Left cardiac atrium (tissue), 4 donors: ENCODE measurements at regions not wholly inside any gene's neighbourhood (a gene's known extent, or its start where the extent isn't known, plus 50 kb on each side); places are given as distances from the start of the nearest gene placed in this dataset.

Source experiments
- ATAC-seq, 2 donors: fragments of 200-7000 bp; cut with Tn5 transposase; one replicate each; pipeline ENCODE4 v1.9.1; 2020; ENCODE audit warnings: mild to moderate bottlenecking in 2 of 2, moderate library complexity in 2 of 2
- DNase-seq: peaks from one replicate; pipeline ENCODE4 v3.0.0-alpha.2; 2020
- intact Hi-C, 2 donors: fragments of 100-400 bp; cut with DNase I; formaldehyde crosslinking; loops; one replicate each; pipeline versions ENCODE4 v1.14.1 to v1.15.1; 2022 to 2023
- donor health status: DM: no; HTN: yes; CAD: no.
- donor health status: DM: no; HTN: yes; CAD: no; lungs with severe emphysema.
- donor health status: DM: yes; HTN: yes; CAD: no.
- donor health status: Dilated cardiomyopathy.

- intact Hi-C loops: no loop called here
- DNase-seq: no peak
- no peak for ATAC-seq
These were observed 847.3 kb downstream of the GLUD2 start for GRCh38 chrX:121894756-121895155.

- DNase-seq (no peak), ATAC-seq (no peak)
- intact Hi-C loops: no loop called here
These were observed 855.1 kb downstream of the GLUD2 start for GRCh38 chrX:121902463-121902862.

- ATAC-seq (no peak), DNase-seq (no peak)
- intact Hi-C loops: no loop called here
These were observed 856.6 kb downstream of the GLUD2 start for GRCh38 chrX:121903961-121904360.

GRCh38 chrX:121921258-121921657 lies 873.8 kb downstream of the GLUD2 start:
- intact Hi-C loops: no loop called here
- no peak for DNase-seq
- no peak for ATAC-seq

GRCh38 chrX:121931567-121931966 lies 884.2 kb downstream of the GLUD2 start:
- ATAC-seq (no peak), DNase-seq (no peak)
- intact Hi-C loops: no loop called here

GRCh38 chrX:121932688-121933087 lies 885.3 kb downstream of the GLUD2 start:
- intact Hi-C loops: no loop called here
- ATAC-seq (no peak), DNase-seq (no peak)

- intact Hi-C loops: no loop called here
- DNase-seq: no peak
- no peak for ATAC-seq
These were observed 901.8 kb downstream of the GLUD2 start for GRCh38 chrX:121949041-121949760.

- ATAC-seq (no peak), DNase-seq (no peak)
- intact Hi-C loops: no loop called here
These were observed 911.5 kb downstream of the GLUD2 start for GRCh38 chrX:121958886-121959285.

GRCh38 chrX:121975671-121976070 lies 928.3 kb downstream of the GLUD2 start:
- intact Hi-C loops: no loop called here
- ATAC-seq: no peak

GRCh38 chrX:121987163-121987562 lies 939.8 kb downstream of the GLUD2 start:
- intact Hi-C loops: no loop called here
- DNase-seq (no peak), ATAC-seq (no peak)

More at GRCh38 chrX:121975671-121976070, 928.3 kb downstream of the GLUD2 start:
- no peak for DNase-seq

GRCh38 chrX:121987835-121988234 lies 940.4 kb downstream of the GLUD2 start:
- DNase-seq (no peak), ATAC-seq (no peak)
- intact Hi-C loops: no loop called here

- intact Hi-C loops: no loop called here
- DNase-seq (no peak), ATAC-seq (no peak)
These were observed 956.7 kb downstream of the GLUD2 start for GRCh38 chrX:122004127-122004526.

- DNase-seq (no peak), ATAC-seq (no peak)
- intact Hi-C loops: no loop called here
These were observed 979.3 kb downstream of the GLUD2 start for GRCh38 chrX:122026665-122027064.

- ATAC-seq: no peak
- intact Hi-C loops: no loop called here
- DNase-seq: no peak
These were observed 998.8 kb downstream of the GLUD2 start for GRCh38 chrX:122046226-122046625.

GRCh38 chrX:122046815-122047214 lies 999.4 kb downstream of the GLUD2 start:
- no peak for ATAC-seq
- no peak for DNase-seq
- intact Hi-C loops: no loop called here

- DNase-seq (no peak), ATAC-seq (no peak)
- intact Hi-C loops: no loop called here
These were observed 999.9 kb downstream of the GLUD2 start for GRCh38 chrX:122047261-122047660.

- ATAC-seq (no peak), DNase-seq (no peak)
- intact Hi-C loops: no loop called here
These were observed 1008.0 kb downstream of the GLUD2 start for GRCh38 chrX:122055460-122055859.

GRCh38 chrX:122055979-122056715 lies 1008.7 kb downstream of the GLUD2 start:
- DNase-seq (no peak), ATAC-seq (no peak)
- intact Hi-C loops: no loop called here

- DNase-seq (no peak), ATAC-seq (no peak)
- intact Hi-C loops: no loop called here
These were observed 1028.8 kb downstream of the GLUD2 start for GRCh38 chrX:122076241-122076640.

GRCh38 chrX:122078079-122078478 lies 1030.7 kb downstream of the GLUD2 start:
- DNase-seq (no peak), ATAC-seq (no peak)
- intact Hi-C loops: no loop called here

GRCh38 chrX:122087341-122087740 lies 1039.9 kb downstream of the GLUD2 start:
- intact Hi-C loops: no loop called here
- DNase-seq (no peak), ATAC-seq (peak in 1 of 2 donors; percentile 44)
